Hepatocyte (in vitro differentiated cells): ENCODE measurements at regions not wholly inside any gene's neighbourhood (a gene's known extent, or its start where the extent isn't known, plus 50 kb on each side); places are given as distances from the start of the nearest gene placed in this dataset.

Experiments used
- DNase-seq: peaks from one replicate; pipeline ENCODE4 v3.0.0-alpha.2; 2016; ENCODE audit warnings: low spot score
- H2AFZ ChIP-seq: fragments of 200-600 bp; sonication (generic); 2 replicates; pipeline ENCODE4 v1.6.0; 2016; ENCODE audit warnings: antibody characterized with exemption, mild to moderate bottlenecking
- H3K27ac ChIP-seq: fragments of 200-600 bp; sonication (generic); 2 replicates; pipeline ENCODE4 v1.5.1; 2016; ENCODE audit warnings: mild to moderate bottlenecking
- H3K27me3 ChIP-seq: fragments of 200-600 bp; sonication (generic); 2 replicates; pipeline ENCODE4 v1.6.1; 2016
- H3K36me3 ChIP-seq: fragments of 200-600 bp; sonication (generic); replicated peaks from 2 replicates; pipeline ENCODE4 v1.5.1; 2016; ENCODE audit warnings: low read depth; ENCODE audit not compliant: insufficient read depth
- H3K4me1 ChIP-seq: fragments of 200-600 bp; sonication (generic); 2 replicates; pipeline ENCODE4 v1.5.1; 2016; ENCODE audit warnings: mild to moderate bottlenecking, moderate library complexity; ENCODE audit not compliant: insufficient read depth
- H3K4me2 ChIP-seq: fragments of 200-600 bp; sonication (generic); 2 replicates; pipeline ENCODE4 v1.6.0; 2016
- H3K4me3 ChIP-seq: fragments of 200-600 bp; sonication (generic); 2 replicates; pipeline ENCODE4 v1.5.1; 2016; ENCODE audit warnings: mild to moderate bottlenecking
- H3K79me2 ChIP-seq: fragments of 200-600 bp; sonication (generic); 2 replicates; pipeline ENCODE4 v1.6.0; 2017; ENCODE audit warnings: mild to moderate bottlenecking
- H3K9me2 ChIP-seq: fragments of 200-600 bp; sonication (generic); replicated peaks from 2 replicates; pipeline ENCODE4 v1.6.0; 2017; ENCODE audit warnings: mild to moderate bottlenecking; ENCODE audit not compliant: insufficient read depth
- H3K9me3 ChIP-seq: fragments of 200-600 bp; sonication (generic); 2 replicates; pipeline ENCODE4 v1.5.1; 2016; ENCODE audit warnings: low read depth, mild to moderate bottlenecking
- H4K20me1 ChIP-seq: fragments of 200-600 bp; sonication (generic); 2 replicates; pipeline ENCODE4 v1.6.0; 2016; ENCODE audit warnings: mild to moderate bottlenecking; ENCODE audit not compliant: insufficient read depth, poor library complexity, severe bottlenecking
- EZH2 ChIP-seq: fragments of 200-600 bp; sonication (generic); IDR thresholded peaks from 2 replicates; pipeline ENCODE4 v1.6.1; 2016; ENCODE audit warnings: antibody characterized with exemption, mild to moderate bottlenecking, borderline replicate concordance
- EZH2phosphoT487 ChIP-seq: fragments of 200-600 bp; sonication (generic); IDR thresholded peaks from one replicate; pipeline ENCODE4 v1.6.1; 2018; ENCODE audit warnings: antibody characterized with exemption, mild to moderate bottlenecking, low read depth, moderate library complexity; ENCODE audit not compliant: unreplicated experiment, severe bottlenecking
- WGBS: methylation state at CpG from one replicate; pipeline ENCODE4 v1.1.6; 2016; ENCODE audit warnings: low lambda C conversion rate; ENCODE audit errors: missing lambda C conversion rate; 5-methylcytosine and 5-hydroxymethylcytosine counted together
- TF ChIP-seq, protein P1 (sequence below): fragments of 200-600 bp; sonication (generic); IDR thresholded peaks from 2 replicates; pipeline ENCODE4 v1.5.1; 2016; ENCODE audit warnings: antibody characterized with exemption, mild to moderate bottlenecking; ENCODE audit not compliant: poor library complexity

DNA sequence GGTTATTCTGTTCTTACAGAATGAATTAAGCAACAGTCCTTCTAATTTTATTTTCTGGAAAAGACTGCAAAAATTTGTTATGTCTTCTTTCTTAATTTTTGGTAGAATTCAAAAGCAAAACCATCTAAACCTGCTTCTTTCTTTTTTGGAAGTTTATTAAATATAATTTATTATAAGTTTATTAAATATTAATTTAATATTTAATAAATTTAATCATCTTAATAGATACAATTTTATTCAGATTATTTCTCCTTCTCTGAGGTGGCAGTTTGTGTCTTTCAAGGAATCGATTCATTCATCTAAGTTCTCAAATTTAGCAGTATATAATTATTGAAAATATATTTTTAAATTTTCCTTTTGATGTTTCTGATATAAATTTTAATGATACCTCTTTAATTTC is 837.5 kb upstream of the LRRC4C start:
- TF ChIP-seq, protein P1, sequence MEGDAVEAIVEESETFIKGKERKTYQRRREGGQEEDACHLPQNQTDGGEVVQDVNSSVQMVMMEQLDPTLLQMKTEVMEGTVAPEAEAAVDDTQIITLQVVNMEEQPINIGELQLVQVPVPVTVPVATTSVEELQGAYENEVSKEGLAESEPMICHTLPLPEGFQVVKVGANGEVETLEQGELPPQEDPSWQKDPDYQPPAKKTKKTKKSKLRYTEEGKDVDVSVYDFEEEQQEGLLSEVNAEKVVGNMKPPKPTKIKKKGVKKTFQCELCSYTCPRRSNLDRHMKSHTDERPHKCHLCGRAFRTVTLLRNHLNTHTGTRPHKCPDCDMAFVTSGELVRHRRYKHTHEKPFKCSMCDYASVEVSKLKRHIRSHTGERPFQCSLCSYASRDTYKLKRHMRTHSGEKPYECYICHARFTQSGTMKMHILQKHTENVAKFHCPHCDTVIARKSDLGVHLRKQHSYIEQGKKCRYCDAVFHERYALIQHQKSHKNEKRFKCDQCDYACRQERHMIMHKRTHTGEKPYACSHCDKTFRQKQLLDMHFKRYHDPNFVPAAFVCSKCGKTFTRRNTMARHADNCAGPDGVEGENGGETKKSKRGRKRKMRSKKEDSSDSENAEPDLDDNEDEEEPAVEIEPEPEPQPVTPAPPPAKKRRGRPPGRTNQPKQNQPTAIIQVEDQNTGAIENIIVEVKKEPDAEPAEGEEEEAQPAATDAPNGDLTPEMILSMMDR = no peak
- TF ChIP-seq EZH2 = no peak
- TF ChIP-seq EZH2phosphoT487 = no peak
- Histone ChIP-seq H3K36me3 (no peaks in the 10 kb centered on the region), H3K4me3 (no peak overlapping the region), H4K20me1 (no peaks in the 10 kb centered on the region), H3K9me2 (no peaks in the 10 kb centered on the region), H3K27ac (no peak overlapping the region), H2AFZ (no peak overlapping the region), H3K27me3 (no peaks in the 10 kb centered on the region), H3K4me2 (no peak overlapping the region), H3K79me2 (no peaks in the 10 kb centered on the region), H3K9me3 (no peaks in the 10 kb centered on the region), H3K4me1 (no peaks in the 10 kb centered on the region)
- WGBS = 71% methylated on average over 1 of the region's 1 CpG
- DNase-seq = no peak

DNA sequence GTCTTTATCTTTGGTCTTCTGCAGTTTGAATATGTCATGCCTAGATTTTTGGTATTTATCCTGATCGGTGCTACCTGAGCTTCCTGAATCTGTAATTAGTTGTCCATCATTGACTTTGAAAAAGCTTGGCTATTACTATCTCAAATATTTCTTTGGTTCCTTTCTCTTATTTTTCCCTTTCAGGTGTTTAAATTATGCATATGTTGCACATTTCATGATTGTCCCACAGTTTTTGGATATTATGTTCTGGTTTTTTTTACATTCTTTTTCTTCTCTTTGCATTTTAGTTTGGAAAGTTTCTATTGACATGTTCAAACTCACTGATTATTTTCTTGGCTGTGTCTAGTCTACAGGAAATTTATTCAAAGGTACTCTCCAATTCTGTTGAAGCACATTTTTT is 840.3 kb upstream of the LRRC4C start:
- no peak for DNase-seq
- H3K4me1 ChIP-seq = no peaks in the 10 kb centered on the region
- no peak overlapping the region for H2AFZ ChIP-seq
- TF ChIP-seq EZH2 (no peak), EZH2phosphoT487 (no peak)
- TF ChIP-seq, protein P1 = no peak
- no peaks in the 10 kb centered on the region for H4K20me1 ChIP-seq
- no peaks in the 10 kb centered on the region for H3K79me2 ChIP-seq
- H3K27me3 ChIP-seq = no peaks in the 10 kb centered on the region
- no peak overlapping the region for H3K4me3 ChIP-seq
- H3K9me2 ChIP-seq = no peaks in the 10 kb centered on the region
- no peaks in the 10 kb centered on the region for H3K9me3 ChIP-seq
- no peaks in the 10 kb centered on the region for H3K36me3 ChIP-seq
- WGBS = 84% methylated on average over 1 of the region's 1 CpG
- H3K27ac ChIP-seq = no peak overlapping the region
- no peak overlapping the region for H3K4me2 ChIP-seq

DNA sequence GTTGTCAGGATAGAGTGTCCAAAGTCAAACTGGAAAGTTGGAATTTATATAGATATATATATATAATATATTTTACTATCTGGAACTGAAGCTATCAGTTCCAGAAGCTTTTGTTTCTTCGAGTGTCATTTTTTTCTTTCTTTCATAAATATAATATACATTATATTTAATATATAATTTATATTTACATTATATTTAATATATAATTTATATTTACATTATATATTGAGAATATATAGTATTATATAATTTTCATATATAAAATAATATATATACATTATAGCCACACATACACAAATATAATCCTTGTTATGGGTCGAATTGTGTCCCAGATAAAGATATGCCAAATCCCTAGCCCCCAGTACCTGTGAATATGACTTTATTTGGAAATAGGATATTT is 842.3 kb upstream of the LRRC4C start:
- Histone ChIP-seq H3K9me2 (no peaks in the 10 kb centered on the region), H3K4me2 (no peak overlapping the region), H3K79me2 (no peaks in the 10 kb centered on the region), H3K36me3 (no peaks in the 10 kb centered on the region), H3K4me3 (no peak overlapping the region), H2AFZ (no peak overlapping the region), H3K27me3 (no peaks in the 10 kb centered on the region), H3K9me3 (no peaks in the 10 kb centered on the region), H3K4me1 (no peaks in the 10 kb centered on the region), H4K20me1 (no peaks in the 10 kb centered on the region), H3K27ac (no peak overlapping the region)
- 84% methylated on average over 2 of the region's 2 CpGs for WGBS
- TF ChIP-seq, protein P1 = no peak
- no peak for TF ChIP-seq EZH2
- no peak for TF ChIP-seq EZH2phosphoT487
- DNase-seq = no peak

DNA sequence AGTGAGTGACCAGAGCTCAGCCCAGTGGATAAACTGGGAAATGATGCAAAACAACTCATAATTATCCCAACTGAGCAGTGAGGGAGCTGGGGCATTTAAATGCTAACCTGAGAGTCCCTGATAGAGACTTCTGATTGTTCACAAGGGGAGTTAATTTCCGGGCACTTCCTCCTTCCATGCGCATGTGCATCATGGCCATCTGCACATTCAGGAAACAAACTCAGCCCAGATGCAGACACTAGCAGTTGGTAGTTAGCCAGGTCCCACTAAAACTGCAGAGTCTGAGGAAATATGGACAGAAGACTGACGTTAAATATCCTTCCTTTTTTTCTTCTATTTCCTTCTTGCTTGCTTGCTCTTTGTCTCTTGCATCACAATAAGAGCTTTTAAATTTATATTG is 852.1 kb upstream of the LRRC4C start:
- no peaks in the 10 kb centered on the region for H3K27me3 ChIP-seq
- no peak for DNase-seq
- no peaks in the 10 kb centered on the region for H3K9me3 ChIP-seq
- H3K36me3 ChIP-seq = no peaks in the 10 kb centered on the region
- TF ChIP-seq EZH2 = no peak
- no peak for TF ChIP-seq EZH2phosphoT487
- TF ChIP-seq, protein P1 = no peak
- 84% methylated on average over 3 of the region's 3 CpGs for WGBS
- no peaks in the 10 kb centered on the region for H3K9me2 ChIP-seq
- no peaks in the 10 kb centered on the region for H3K79me2 ChIP-seq
- no peak overlapping the region for H2AFZ ChIP-seq
- no peak overlapping the region for H3K4me3 ChIP-seq
- no peak overlapping the region for H3K4me2 ChIP-seq
- H3K4me1 ChIP-seq = no peaks in the 10 kb centered on the region
- H4K20me1 ChIP-seq = no peaks in the 10 kb centered on the region
- H3K27ac ChIP-seq = no peak overlapping the region
